ENCODE measurements at regions not wholly inside any gene's neighbourhood (a gene's known extent, or its start where the extent isn't known, plus 50 kb on each side); places are given as distances from the start of the nearest gene placed in this dataset.

DNA sequence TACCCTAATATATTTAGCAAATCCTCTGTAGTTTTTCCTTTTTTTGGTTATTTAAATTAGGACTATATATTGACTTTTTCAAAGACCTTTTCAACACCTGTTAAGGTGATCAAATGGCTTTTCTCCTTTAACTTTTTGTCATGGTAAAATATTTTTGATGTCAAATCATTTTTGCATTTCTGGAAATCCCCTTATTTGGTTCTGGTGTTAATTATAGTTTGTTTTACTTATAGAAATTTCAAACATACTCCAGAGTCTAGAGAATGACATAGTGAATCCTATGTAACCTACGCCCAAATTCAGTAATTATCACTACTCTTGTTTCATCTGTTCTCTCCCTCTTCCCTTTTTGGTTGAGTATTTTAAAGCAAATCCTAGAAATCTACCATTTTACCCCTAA lies 121.3 kb upstream of the TBL1XR1 start (continued):
- TF ChIP-seq SUZ12 (IDR thresholded peaks at IDR 0.05; ENCODE audit: low read length): no peak
- TF ChIP-seq PHF8 (conservative IDR thresholded peaks at IDR 0.05; ENCODE audit: low read depth, low read length): no peak
- TF ChIP-seq, protein P1, sequence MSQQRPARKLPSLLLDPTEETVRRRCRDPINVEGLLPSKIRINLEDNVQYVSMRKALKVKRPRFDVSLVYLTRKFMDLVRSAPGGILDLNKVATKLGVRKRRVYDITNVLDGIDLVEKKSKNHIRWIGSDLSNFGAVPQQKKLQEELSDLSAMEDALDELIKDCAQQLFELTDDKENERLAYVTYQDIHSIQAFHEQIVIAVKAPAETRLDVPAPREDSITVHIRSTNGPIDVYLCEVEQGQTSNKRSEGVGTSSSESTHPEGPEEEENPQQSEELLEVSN (IDR thresholded peaks at IDR 0.05): no peak
- TF ChIP-seq FOSL1 (IDR thresholded peaks at IDR 0.05; ENCODE audit: insufficient read depth, low read depth, low read length): no peak
- no peak for TF ChIP-seq SIX5 (IDR thresholded peaks at IDR 0.05; ENCODE audit: low read depth, low read length)
- TF ChIP-seq NANOG (IDR thresholded peaks at IDR 0.05; ENCODE audit: insufficient read depth, low read depth, low read length, poor library complexity, severe bottlenecking): no peak
